ENCODE measurements at regions not wholly inside any gene's neighbourhood (a gene's known extent, or its start where the extent isn't known, plus 50 kb on each side); places are given as distances from the start of the nearest gene placed in this dataset.
"Not testable (repeated sequence)": the region's sequence is repeated elsewhere in the genome, so short reads cannot be mapped to it uniquely, and the experiment has no call there.

DNA sequence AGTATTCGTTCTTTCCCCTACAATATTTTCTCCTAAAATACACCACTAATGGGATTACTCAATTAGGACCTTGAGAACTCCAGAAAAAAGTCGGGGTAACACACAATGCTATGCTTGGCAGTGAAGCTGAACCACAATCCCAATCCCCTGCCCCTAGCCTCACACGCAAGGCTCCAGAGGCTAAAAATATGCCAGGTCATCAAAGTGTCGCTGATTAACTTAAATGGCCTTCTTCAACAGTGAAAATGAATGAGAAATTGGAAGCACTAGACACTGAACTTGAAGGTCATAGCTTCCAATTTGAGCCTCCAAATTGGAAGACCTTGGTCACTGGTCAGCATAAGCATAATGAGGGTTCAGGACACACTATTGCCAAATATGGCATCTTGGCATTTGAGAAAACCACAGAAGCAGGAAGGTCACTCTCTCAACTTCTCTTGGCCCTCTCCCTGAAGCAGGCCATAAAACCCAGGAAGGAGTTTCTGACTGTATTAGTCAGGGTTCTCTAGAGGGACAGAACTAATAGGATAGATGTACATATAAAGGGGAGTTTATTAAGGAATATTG, 86.0 kb upstream of the SATB2 start:
- no peak overlapping the region for H3K4me3 ChIP-seq
- intact Hi-C loops (cut with DNase I) = no loop called here
- ATAC-seq = no peak
- H3K4me1 ChIP-seq = no peaks in the 10 kb centered on the region
- H3K9me3 ChIP-seq = no peaks in the 10 kb centered on the region
- H3K27ac ChIP-seq = no peak overlapping the region
- no peak for DNase-seq
- H3K36me3 ChIP-seq = no peaks in the 10 kb centered on the region
- no peaks in the 10 kb centered on the region for H3K27me3 ChIP-seq
- 72% methylated on average over 4 of the region's 4 CpGs for WGBS (ENCODE audit: insufficient coverage, low coverage, low lambda C conversion rate, missing lambda C conversion rate)
- TF ChIP-seq POLR2A (IDR thresholded peaks at IDR 0.05) (no peak), CTCF (IDR thresholded peaks at IDR 0.05) (no peak)

DNA sequence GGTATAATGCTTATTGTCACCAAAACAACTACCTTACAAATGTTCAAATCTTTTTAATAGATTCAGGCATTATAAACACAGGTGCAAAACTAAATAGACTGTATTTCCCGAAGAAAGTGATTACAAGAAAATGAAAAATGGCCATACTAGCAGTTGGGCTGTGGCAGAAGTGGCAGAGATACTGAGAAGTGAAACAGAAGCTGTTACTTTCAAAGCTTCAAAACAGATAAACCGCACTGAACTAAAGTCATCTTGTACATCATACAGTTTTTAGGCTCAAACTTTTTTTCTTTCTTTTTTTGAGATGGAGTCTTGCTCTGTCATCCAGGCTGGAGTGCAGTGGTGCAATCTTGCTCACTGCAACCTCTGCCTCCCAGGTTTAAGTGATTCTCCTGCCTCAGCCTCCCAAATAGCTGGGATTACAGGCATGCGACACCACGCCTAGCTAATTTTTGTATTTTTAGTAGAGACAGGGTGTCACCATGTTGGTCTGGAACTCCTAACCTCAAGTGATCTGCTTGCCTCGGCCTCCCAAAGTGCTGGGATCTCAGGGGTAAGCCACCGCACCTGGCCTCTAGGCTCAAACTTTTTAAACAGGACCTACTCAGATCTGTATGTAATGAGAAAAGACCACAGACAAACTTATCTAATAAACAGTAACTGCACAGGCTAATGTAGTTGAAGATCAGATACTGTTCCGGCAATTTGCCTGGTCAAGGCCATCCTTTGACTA, 77.9 kb upstream of the SATB2 start:
- WGBS (ENCODE audit: insufficient coverage, low coverage, low lambda C conversion rate, missing lambda C conversion rate) = 67% methylated on average over 5 of the region's 7 CpGs
- intact Hi-C loops (cut with DNase I) = no loop called here
- Histone ChIP-seq H3K9me3 (no peaks in the 10 kb centered on the region), H3K4me1 (no peaks in the 10 kb centered on the region), H3K27me3 (no peaks in the 10 kb centered on the region), H3K4me3 (no peak overlapping the region), H3K27ac (no peak overlapping the region), H3K36me3 (no peaks in the 10 kb centered on the region)
- ATAC-seq (no peak), DNase-seq (no peak)
- TF ChIP-seq CTCF (IDR thresholded peaks at IDR 0.05) (no peak), POLR2A (IDR thresholded peaks at IDR 0.05) (no peak)

DNA sequence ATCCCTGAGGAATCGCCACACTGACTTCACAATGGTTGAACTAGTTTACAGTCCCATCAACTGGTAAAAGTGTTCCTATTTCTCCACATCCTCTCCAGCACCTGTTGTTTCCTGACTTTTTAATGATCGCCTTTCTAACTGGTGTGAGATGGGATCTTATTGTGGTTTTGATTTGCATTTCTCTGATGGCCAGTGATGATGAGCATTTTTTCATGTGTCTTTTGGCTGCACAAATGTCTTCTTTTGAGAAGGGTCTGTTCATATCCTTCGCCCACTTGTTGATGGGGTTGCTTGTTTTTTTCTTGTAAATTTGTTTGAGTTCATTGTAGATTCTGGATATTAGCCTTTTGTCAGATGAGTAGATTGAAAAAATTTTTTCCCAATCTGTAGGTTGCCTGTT, 76.1 kb upstream of the SATB2 start:
- H3K4me1 ChIP-seq; ATAC-seq; intact Hi-C loops (cut with DNase I); H3K9me3 ChIP-seq; DNase-seq; H3K27ac ChIP-seq; H3K36me3 ChIP-seq; H3K4me3 ChIP-seq; H3K27me3 ChIP-seq: not testable (repeated sequence)
- WGBS (ENCODE audit: insufficient coverage, low coverage, low lambda C conversion rate, missing lambda C conversion rate) = 71% methylated on average over 2 of the region's 3 CpGs

- intact Hi-C loops (cut with DNase I) = no loop called here
- DNase-seq (no peak), ATAC-seq (peak; percentile 69 to 75 (median 72))
- Histone ChIP-seq H3K36me3 (no peaks in the 10 kb centered on the region), H3K27ac (peak overlapping the region in 1 of 3 donors; percentile 10), H3K27me3 (no peaks in the 10 kb centered on the region), H3K9me3 (no peaks in the 10 kb centered on the region), H3K4me1 (peaks cover 0 to 37% (median 16%) of the 10 kb centered on the region in 4 donors), H3K4me3 (no peak overlapping the region)
- WGBS (ENCODE audit: insufficient coverage, low coverage, low lambda C conversion rate, missing lambda C conversion rate) = 14% methylated on average over 1 of the region's 1 CpG
- TF ChIP-seq CTCF (IDR thresholded peaks at IDR 0.05) (no peak), POLR2A (IDR thresholded peaks at IDR 0.05) (no peak)
Measured at GRCh38 chr2:199527071-199527470, 69.3 kb upstream of the SATB2 start.

All from right lobe of liver (tissue), 6 donors.